ENCODE measurements at regions not wholly inside any gene's neighbourhood (a gene's known extent, or its start where the extent isn't known, plus 50 kb on each side); places are given as distances from the start of the nearest gene placed in this dataset.

GRCh38 chrX:39985071-39985470, 112.7 kb downstream of the BCOR start (continued):
- TF ChIP-seq ZNF655 (CRISPR knock-in tag; IDR thresholded peaks at IDR 0.05), result no peak
- TF ChIP-seq NR0B1 (IDR thresholded peaks at IDR 0.05; ENCODE audit: partially characterized antibody), result no peak
- TF ChIP-seq ZNF253 (CRISPR knock-in tag; conservative IDR thresholded peaks at IDR 0.05), result no peak
- TF ChIP-seq ARID4B (CRISPR knock-in tag; IDR thresholded peaks at IDR 0.05), result no peak
- TF ChIP-seq ZNF133 (CRISPR knock-in tag; IDR thresholded peaks at IDR 0.05), result no peak
